ENCODE measurements at regions not wholly inside any gene's neighbourhood (a gene's known extent, or its start where the extent isn't known, plus 50 kb on each side); places are given as distances from the start of the nearest gene placed in this dataset.

DNA sequence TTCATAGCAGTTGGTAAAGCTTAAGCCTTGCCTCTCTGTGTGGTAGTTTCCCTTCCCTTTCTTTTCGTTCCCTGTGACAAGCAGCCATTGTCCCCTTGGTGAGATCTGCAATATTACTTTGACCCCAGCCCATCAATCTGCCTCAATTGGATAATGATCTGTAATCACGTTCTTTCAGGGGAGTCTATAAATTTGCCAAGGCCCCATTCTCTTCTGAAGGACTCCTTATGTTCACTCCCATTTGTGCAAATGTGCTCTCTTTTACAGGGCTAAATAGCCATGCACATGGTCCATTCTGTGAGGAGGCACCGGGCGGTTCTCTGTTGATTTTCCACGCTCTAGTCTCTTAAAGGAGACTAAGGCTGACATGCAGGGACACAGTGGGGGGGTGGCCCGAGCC, 660.4 kb upstream of the SLC35B3 start:
- no peaks in the 10 kb centered on the region for H3K4me1 Mint-ChIP-seq
- 92% methylated on average over 4 of the region's 6 CpGs for WGBS (ENCODE audit: insufficient coverage)
- ATAC-seq (replicated peaks in 1 of 4) (no peak), DNase-seq (no peak)
- ChIA-PET POLR2A (no interaction called here), CTCF (no interaction called here)
- H3K9me3 ChIP-seq = no peaks in the 10 kb centered on the region
- H3K27ac ChIP-seq (ENCODE audit: low read length) = no peak overlapping the region
- H3K4me3 ChIP-seq (ENCODE audit: control insufficient read depth in 1 of 2, extremely low read depth in 1 of 2, low read length in 1 of 2) = no peak overlapping the region
- H3K36me3 ChIP-seq (ENCODE audit: control insufficient read depth in 2 of 2, extremely low read depth in 1 of 2, insufficient read depth in 1 of 2, low read length in 1 of 2) = no peaks in the 10 kb centered on the region
- no peaks in the 10 kb centered on the region for H3K27me3 ChIP-seq (replicated peaks in 1 of 2; ENCODE audit: control insufficient read depth in 2 of 2, extremely low read depth in 1 of 2, insufficient read depth in 2 of 2, low read length in 1 of 2)
- no peak overlapping the region for H3K27ac Mint-ChIP-seq
- H3K27me3 Mint-ChIP-seq = no peaks in the 10 kb centered on the region
- no peaks in the 10 kb centered on the region for H3K4me1 ChIP-seq (ENCODE audit: control insufficient read depth in 1 of 2, extremely low read depth in 1 of 2, insufficient read depth in 2 of 2, low read length in 2 of 2)
- H3K4me3 Mint-ChIP-seq = no peak overlapping the region
- peaks cover 2 to 4% (median 4%) of the 10 kb centered on the region in 3 donors for H3K9me3 Mint-ChIP-seq
- no peaks in the 10 kb centered on the region for H3K36me3 Mint-ChIP-seq

DNA sequence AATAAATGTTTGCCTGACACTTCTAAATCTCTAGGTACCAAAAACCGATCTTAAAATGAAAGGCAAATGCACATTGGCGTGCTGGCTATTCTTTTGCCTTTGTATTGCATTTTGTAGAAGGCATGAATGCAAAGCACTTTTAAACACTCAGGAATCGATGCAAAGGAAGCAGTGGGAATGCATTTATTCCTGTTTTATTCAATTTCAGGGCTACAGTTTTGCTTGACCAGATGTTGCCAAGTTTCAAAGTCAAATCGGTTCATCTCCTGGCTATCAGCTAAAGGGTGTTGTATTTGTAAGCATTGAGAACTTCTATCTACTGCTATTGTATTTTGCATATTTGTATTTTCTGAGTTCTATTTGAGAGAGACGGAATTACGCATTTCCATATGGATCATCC, 659.8 kb upstream of the SLC35B3 start:
- POLR2A ChIA-PET = no interaction called here
- Histone ChIP-seq H3K4me3 (ENCODE audit: control insufficient read depth in 1 of 2, extremely low read depth in 1 of 2, low read length in 1 of 2) (no peak overlapping the region), H3K4me1 (ENCODE audit: control insufficient read depth in 1 of 2, extremely low read depth in 1 of 2, insufficient read depth in 2 of 2, low read length in 2 of 2) (no peaks in the 10 kb centered on the region), H3K27me3 (replicated peaks in 1 of 2; ENCODE audit: control insufficient read depth in 2 of 2, extremely low read depth in 1 of 2, insufficient read depth in 2 of 2, low read length in 1 of 2) (no peaks in the 10 kb centered on the region), H3K9me3 (no peaks in the 10 kb centered on the region), H3K27ac (ENCODE audit: low read length) (no peak overlapping the region), H3K36me3 (ENCODE audit: control insufficient read depth in 2 of 2, extremely low read depth in 1 of 2, insufficient read depth in 1 of 2, low read length in 1 of 2) (no peaks in the 10 kb centered on the region)
- ATAC-seq (replicated peaks in 1 of 4) (no peak), DNase-seq (no peak)
- Mint-ChIP-seq H3K4me3 (no peak overlapping the region), H3K4me1 (peaks cover 0 to under 1% (median 0%) of the 10 kb centered on the region in 3 donors), H3K9me3 (peaks cover 2 to 4% (median 4%) of the 10 kb centered on the region in 3 donors), H3K36me3 (no peaks in the 10 kb centered on the region), H3K27me3 (no peaks in the 10 kb centered on the region), H3K27ac (no peak overlapping the region)
- CTCF ChIA-PET = no interaction called here
- 79% methylated on average over 2 of the region's 6 CpGs for WGBS (ENCODE audit: insufficient coverage)

DNA sequence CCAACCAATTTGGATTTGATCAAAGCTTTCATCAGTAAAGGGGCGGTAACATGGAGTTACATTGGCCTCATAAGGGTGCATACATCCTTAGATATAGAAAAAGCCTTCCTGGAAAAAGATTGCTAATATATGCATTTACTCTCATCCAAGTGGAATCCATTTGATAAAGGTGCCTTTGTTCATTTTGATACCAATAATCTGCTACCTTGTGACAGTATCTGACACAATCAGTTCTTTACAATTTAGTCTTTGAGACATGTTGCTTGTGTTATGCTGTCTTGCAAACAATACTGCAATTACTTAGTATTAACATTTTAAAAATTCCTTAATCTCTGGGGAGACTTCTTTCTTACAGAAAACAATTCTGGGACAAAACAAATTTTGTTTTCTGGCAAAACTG, 654.4 kb upstream of the SLC35B3 start:
- H3K4me1 Mint-ChIP-seq = peaks cover 0 to 11% (median 0%) of the 10 kb centered on the region in 3 donors
- POLR2A ChIA-PET = no interaction called here
- DNase-seq (no peak), ATAC-seq (replicated peaks in 1 of 4) (no peak)
- no peaks in the 10 kb centered on the region for H3K27me3 ChIP-seq (replicated peaks in 1 of 2; ENCODE audit: control insufficient read depth in 2 of 2, extremely low read depth in 1 of 2, insufficient read depth in 2 of 2, low read length in 1 of 2)
- H3K27ac ChIP-seq (ENCODE audit: low read length) = no peak overlapping the region
- no peaks in the 10 kb centered on the region for H3K36me3 Mint-ChIP-seq
- no peaks in the 10 kb centered on the region for H3K27me3 Mint-ChIP-seq
- CTCF ChIA-PET = no interaction called here
- peaks cover 0 to 5% (median 3%) of the 10 kb centered on the region in 3 donors for H3K9me3 Mint-ChIP-seq
- no peaks in the 10 kb centered on the region for H3K9me3 ChIP-seq
- no peaks in the 10 kb centered on the region for H3K36me3 ChIP-seq (ENCODE audit: control insufficient read depth in 2 of 2, extremely low read depth in 1 of 2, insufficient read depth in 1 of 2, low read length in 1 of 2)
- peaks cover 0 to 5% of the 10 kb centered on the region in 2 experiments for H3K4me1 ChIP-seq (ENCODE audit: control insufficient read depth in 1 of 2, extremely low read depth in 1 of 2, insufficient read depth in 2 of 2, low read length in 2 of 2)
- H3K4me3 ChIP-seq (ENCODE audit: control insufficient read depth in 1 of 2, extremely low read depth in 1 of 2, low read length in 1 of 2) = no peak overlapping the region
- WGBS (ENCODE audit: insufficient coverage) = no CpG with 5 or more reads among the region's 1 CpG
- no peak overlapping the region for H3K27ac Mint-ChIP-seq
- no peak overlapping the region for H3K4me3 Mint-ChIP-seq

DNA sequence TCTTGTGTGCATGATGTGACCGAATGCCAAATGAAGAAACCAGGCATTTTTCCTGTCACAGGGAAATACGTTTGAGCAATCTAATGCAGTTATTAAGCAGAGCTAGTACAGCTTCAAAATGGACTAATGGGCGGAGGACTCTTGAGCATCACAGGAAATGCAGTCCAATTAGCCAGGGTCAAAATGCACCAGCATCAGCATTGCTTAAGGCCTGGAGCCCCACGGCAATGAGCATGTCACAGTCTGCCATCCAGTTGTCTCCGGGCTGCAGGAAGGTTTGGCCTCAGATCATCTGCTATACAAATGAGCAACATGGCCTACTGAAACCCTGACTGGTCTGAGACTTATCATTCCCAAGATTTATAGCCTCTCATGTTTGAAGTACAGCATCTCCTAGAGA, 652.1 kb upstream of the SLC35B3 start:
- H3K4me1 ChIP-seq (ENCODE audit: control insufficient read depth in 1 of 2, extremely low read depth in 1 of 2, insufficient read depth in 2 of 2, low read length in 2 of 2) = peaks cover 0 to 9% of the 10 kb centered on the region in 2 experiments
- H3K27me3 Mint-ChIP-seq = no peaks in the 10 kb centered on the region
- no peak overlapping the region for H3K27ac ChIP-seq (ENCODE audit: low read length)
- H3K36me3 Mint-ChIP-seq = no peaks in the 10 kb centered on the region
- no peaks in the 10 kb centered on the region for H3K9me3 ChIP-seq
- WGBS (ENCODE audit: insufficient coverage) = 81% methylated on average over 5 of the region's 5 CpGs
- no peak for DNase-seq
- peaks cover 3 to 6% (median 5%) of the 10 kb centered on the region in 3 donors for H3K9me3 Mint-ChIP-seq
- no peaks in the 10 kb centered on the region for H3K36me3 ChIP-seq (ENCODE audit: control insufficient read depth in 2 of 2, extremely low read depth in 1 of 2, insufficient read depth in 1 of 2, low read length in 1 of 2)
- H3K4me3 Mint-ChIP-seq = no peak overlapping the region
- no peak overlapping the region for H3K27ac Mint-ChIP-seq
- no peak for ATAC-seq (replicated peaks in 1 of 4)
- H3K4me1 Mint-ChIP-seq = peaks cover 0 to 12% (median 0%) of the 10 kb centered on the region in 3 donors
- ChIA-PET CTCF (no interaction called here), POLR2A (no interaction called here)
- no peaks in the 10 kb centered on the region for H3K27me3 ChIP-seq (replicated peaks in 1 of 2; ENCODE audit: control insufficient read depth in 2 of 2, extremely low read depth in 1 of 2, insufficient read depth in 2 of 2, low read length in 1 of 2)
- H3K4me3 ChIP-seq (ENCODE audit: control insufficient read depth in 1 of 2, extremely low read depth in 1 of 2, low read length in 1 of 2) = no peak overlapping the region

DNA sequence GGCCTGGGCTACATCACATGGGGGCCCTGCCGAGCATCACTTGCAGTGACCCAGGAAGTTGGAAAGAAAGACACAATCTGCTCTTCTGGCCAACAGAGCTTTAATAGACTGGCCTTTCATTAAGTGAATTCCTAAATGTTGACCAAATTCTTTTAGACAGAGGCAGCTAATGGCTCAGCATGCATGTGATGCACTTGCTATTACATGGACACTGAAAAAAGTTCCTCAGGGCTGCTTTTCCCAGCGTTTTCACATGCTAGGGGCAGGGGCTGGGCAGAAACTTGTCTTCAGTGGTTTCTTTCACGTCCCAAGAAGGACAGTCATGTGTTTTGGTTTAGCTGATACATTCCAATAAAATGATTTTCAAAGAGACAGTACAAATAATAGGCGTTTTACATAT, 651.0 kb upstream of the SLC35B3 start:
- ChIA-PET POLR2A (no interaction called here), CTCF (no interaction called here)
- Histone ChIP-seq H3K27me3 (replicated peaks in 1 of 2; ENCODE audit: control insufficient read depth in 2 of 2, extremely low read depth in 1 of 2, insufficient read depth in 2 of 2, low read length in 1 of 2) (no peaks in the 10 kb centered on the region), H3K9me3 (no peaks in the 10 kb centered on the region), H3K4me3 (ENCODE audit: control insufficient read depth in 1 of 2, extremely low read depth in 1 of 2, low read length in 1 of 2) (no peak overlapping the region), H3K4me1 (ENCODE audit: control insufficient read depth in 1 of 2, extremely low read depth in 1 of 2, insufficient read depth in 2 of 2, low read length in 2 of 2) (peaks cover 0 to 9% of the 10 kb centered on the region in 2 experiments), H3K27ac (ENCODE audit: low read length) (no peak overlapping the region), H3K36me3 (ENCODE audit: control insufficient read depth in 2 of 2, extremely low read depth in 1 of 2, insufficient read depth in 1 of 2, low read length in 1 of 2) (no peaks in the 10 kb centered on the region)
- ATAC-seq (replicated peaks in 1 of 4) (no peak), DNase-seq (no peak)
- no peaks in the 10 kb centered on the region for H3K36me3 Mint-ChIP-seq
- no peaks in the 10 kb centered on the region for H3K27me3 Mint-ChIP-seq
- WGBS (ENCODE audit: insufficient coverage) = 45% methylated on average over 2 of the region's 4 CpGs
- no peak overlapping the region for H3K4me3 Mint-ChIP-seq
- peaks cover 3 to 6% (median 5%) of the 10 kb centered on the region in 3 donors for H3K9me3 Mint-ChIP-seq
- H3K27ac Mint-ChIP-seq = no peak overlapping the region
- peaks cover 0 to 12% (median 0%) of the 10 kb centered on the region in 3 donors for H3K4me1 Mint-ChIP-seq

DNA sequence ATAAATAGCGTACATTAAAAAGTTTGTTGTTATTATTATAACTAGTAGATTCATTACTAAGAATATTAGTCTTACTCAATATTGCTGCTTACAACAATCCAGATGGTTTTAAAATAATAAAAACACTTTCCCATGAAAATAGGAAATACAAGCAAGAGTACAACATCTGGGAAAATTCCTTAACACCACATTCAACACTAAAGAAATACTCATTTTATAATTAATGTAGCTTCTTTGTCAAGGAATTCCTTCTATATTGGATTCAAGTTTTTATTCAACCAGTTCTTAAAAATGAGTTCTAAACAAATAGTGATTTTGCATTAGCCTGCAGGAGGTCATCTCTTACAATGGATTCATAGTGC, 650.3 kb upstream of the SLC35B3 start:
- no peaks in the 10 kb centered on the region for H3K27me3 Mint-ChIP-seq
- CTCF ChIA-PET = no interaction called here
- H3K4me1 Mint-ChIP-seq = peaks cover 0 to 12% (median 0%) of the 10 kb centered on the region in 3 donors
- no peak overlapping the region for H3K27ac Mint-ChIP-seq
- Histone ChIP-seq H3K27me3 (replicated peaks in 1 of 2; ENCODE audit: control insufficient read depth in 2 of 2, extremely low read depth in 1 of 2, insufficient read depth in 2 of 2, low read length in 1 of 2) (no peaks in the 10 kb centered on the region), H3K36me3 (ENCODE audit: control insufficient read depth in 2 of 2, extremely low read depth in 1 of 2, insufficient read depth in 1 of 2, low read length in 1 of 2) (no peaks in the 10 kb centered on the region), H3K27ac (ENCODE audit: low read length) (no peak overlapping the region), H3K4me3 (ENCODE audit: control insufficient read depth in 1 of 2, extremely low read depth in 1 of 2, low read length in 1 of 2) (no peak overlapping the region), H3K4me1 (ENCODE audit: control insufficient read depth in 1 of 2, extremely low read depth in 1 of 2, insufficient read depth in 2 of 2, low read length in 2 of 2) (peaks cover 0 to 9% of the 10 kb centered on the region in 2 experiments), H3K9me3 (no peaks in the 10 kb centered on the region)
- no peak for ATAC-seq (replicated peaks in 1 of 4)
- no CpG with 5 or more reads among the region's 1 CpG for WGBS (ENCODE audit: insufficient coverage)
- no peak overlapping the region for H3K4me3 Mint-ChIP-seq
- H3K9me3 Mint-ChIP-seq = peaks cover 3 to 6% (median 5%) of the 10 kb centered on the region in 3 donors
- no peaks in the 10 kb centered on the region for H3K36me3 Mint-ChIP-seq
- POLR2A ChIA-PET = no interaction called here
- DNase-seq = no peak

DNA sequence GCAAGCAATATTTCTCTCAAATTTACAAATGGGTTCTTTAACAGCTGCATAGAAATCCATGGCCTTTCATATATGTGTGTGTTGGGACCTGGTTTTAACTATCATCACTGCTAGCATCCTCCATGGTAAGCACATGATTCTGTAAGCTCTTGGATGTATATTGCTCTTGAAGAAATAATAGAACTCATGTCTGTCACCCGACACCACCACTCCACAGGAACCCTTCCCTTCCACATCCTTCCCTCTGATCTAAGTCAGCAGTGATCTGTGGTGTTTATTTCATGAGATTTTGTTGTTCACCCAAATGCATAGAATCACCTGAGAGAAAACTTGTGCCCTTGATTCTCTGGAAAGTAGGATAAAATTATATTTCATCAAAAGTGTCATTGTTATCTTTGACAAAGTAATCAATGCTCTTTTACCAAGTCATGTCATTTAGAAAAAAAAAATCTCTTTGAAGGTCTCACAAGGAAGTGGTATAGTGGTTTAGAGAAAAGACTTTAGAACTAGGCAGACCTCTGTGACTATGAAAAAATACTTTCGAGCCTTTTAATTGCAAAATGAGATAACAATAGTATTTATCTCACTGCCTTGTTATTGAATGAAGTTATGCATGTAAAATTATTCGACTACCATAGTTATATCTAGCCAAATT, 649.8 kb upstream of the SLC35B3 start:
- H3K4me3 ChIP-seq (ENCODE audit: control insufficient read depth in 1 of 2, extremely low read depth in 1 of 2, low read length in 1 of 2) = no peak overlapping the region
- H3K27me3 ChIP-seq (replicated peaks in 1 of 2; ENCODE audit: control insufficient read depth in 2 of 2, extremely low read depth in 1 of 2, insufficient read depth in 2 of 2, low read length in 1 of 2) = no peaks in the 10 kb centered on the region
- Mint-ChIP-seq H3K4me1 (peaks cover 0 to 12% (median 0%) of the 10 kb centered on the region in 3 donors), H3K36me3 (no peaks in the 10 kb centered on the region), H3K9me3 (peaks cover 3 to 6% (median 5%) of the 10 kb centered on the region in 3 donors), H3K4me3 (no peak overlapping the region), H3K27ac (no peak overlapping the region), H3K27me3 (no peaks in the 10 kb centered on the region)
- no peaks in the 10 kb centered on the region for H3K36me3 ChIP-seq (ENCODE audit: control insufficient read depth in 2 of 2, extremely low read depth in 1 of 2, insufficient read depth in 1 of 2, low read length in 1 of 2)
- CTCF ChIA-PET = no interaction called here
- POLR2A ChIA-PET = no interaction called here
- no CpG with 5 or more reads among the region's 3 CpGs for WGBS (ENCODE audit: insufficient coverage)
- H3K4me1 ChIP-seq (ENCODE audit: control insufficient read depth in 1 of 2, extremely low read depth in 1 of 2, insufficient read depth in 2 of 2, low read length in 2 of 2) = peaks cover 0 to 9% of the 10 kb centered on the region in 2 experiments
- peak in 2 of 35 experiments; percentile 3 to 35 for DNase-seq
- no peak overlapping the region for H3K27ac ChIP-seq (ENCODE audit: low read length)
- H3K9me3 ChIP-seq = no peaks in the 10 kb centered on the region
- peak in 1 of 4 experiments; percentile 75 for ATAC-seq (replicated peaks in 1 of 4)
